ENCODE measurements at regions not wholly inside any gene's neighbourhood (a gene's known extent, or its start where the extent isn't known, plus 50 kb on each side); places are given as distances from the start of the nearest gene placed in this dataset.

- WGBS, 4 donors = 88 to 94% (median 90%) methylated on average over 22 to 39 of the region's 39 CpGs
- intact Hi-C loops (cut with DNase I) = no loop called here
- DNase-seq = no peak
- Histone ChIP-seq H3K27ac (no peak overlapping the region), H3K27me3 (no peaks in the 10 kb centered on the region), H3K4me3 (no peak overlapping the region), H3K4me1 (replicated peaks in 1 of 2) (no peaks in the 10 kb centered on the region), H3K9me3 (replicated peaks in 1 of 3) (no peaks in the 10 kb centered on the region), H3K36me3 (replicated peaks in 1 of 2) (no peaks in the 10 kb centered on the region)
- TF ChIP-seq POLR2A (IDR thresholded peaks at IDR 0.05) (no peak), CTCF (IDR thresholded peaks at IDR 0.05) (no peak)
These were observed 157.3 kb upstream of the ALKAL2 start for GRCh38 chr2:444937-445884.

GRCh38 chr2:443741-444140 lies 155.8 kb upstream of the ALKAL2 start:
- WGBS, 4 donors = 53 to 70% (median 63%) methylated on average over 6 of the region's 6 CpGs
- intact Hi-C loops (cut with DNase I) = no loop called here
- H3K27ac ChIP-seq = no peak overlapping the region
- TF ChIP-seq POLR2A (IDR thresholded peaks at IDR 0.05) (no peak), CTCF (IDR thresholded peaks at IDR 0.05) (no peak)
- no peaks in the 10 kb centered on the region for H3K36me3 ChIP-seq (replicated peaks in 1 of 2)
- no peaks in the 10 kb centered on the region for H3K4me1 ChIP-seq (replicated peaks in 1 of 2)
- no peaks in the 10 kb centered on the region for H3K9me3 ChIP-seq (replicated peaks in 1 of 3)
- no peaks in the 10 kb centered on the region for H3K27me3 ChIP-seq
- DNase-seq = no peak
- no peak overlapping the region for H3K4me3 ChIP-seq

GRCh38 chr2:443216-443615 lies 155.3 kb upstream of the ALKAL2 start:
- no peak for DNase-seq
- H3K36me3 ChIP-seq (replicated peaks in 1 of 2) = no peaks in the 10 kb centered on the region
- no peaks in the 10 kb centered on the region for H3K27me3 ChIP-seq
- intact Hi-C loops (cut with DNase I) = no loop called here
- TF ChIP-seq CTCF (IDR thresholded peaks at IDR 0.05) (no peak), POLR2A (IDR thresholded peaks at IDR 0.05) (no peak)
- H3K9me3 ChIP-seq (replicated peaks in 1 of 3) = no peaks in the 10 kb centered on the region
- no peak overlapping the region for H3K4me3 ChIP-seq
- no peak overlapping the region for H3K27ac ChIP-seq
- no peaks in the 10 kb centered on the region for H3K4me1 ChIP-seq (replicated peaks in 1 of 2)
- 86 to 93% (median 87%) methylated on average over 18 to 19 of the region's 19 CpGs for WGBS, 4 donors

GRCh38 chr2:441258-442022 lies 153.5 kb upstream of the ALKAL2 start:
- intact Hi-C loops (cut with DNase I) = no loop called here
- no peak for TF ChIP-seq POLR2A (IDR thresholded peaks at IDR 0.05)
- no peak for TF ChIP-seq CTCF (IDR thresholded peaks at IDR 0.05)
- 76 to 80% (median 77%) methylated on average over 16 of the region's 16 CpGs for WGBS, 4 donors
- no peak for DNase-seq
- H3K4me3 ChIP-seq = no peak overlapping the region
- no peaks in the 10 kb centered on the region for H3K4me1 ChIP-seq (replicated peaks in 1 of 2)
- no peaks in the 10 kb centered on the region for H3K9me3 ChIP-seq (replicated peaks in 1 of 3)
- no peaks in the 10 kb centered on the region for H3K27me3 ChIP-seq
- H3K27ac ChIP-seq = peak overlapping the region in 2 of 5 donors; percentile 12 to 72
- H3K36me3 ChIP-seq (replicated peaks in 1 of 2) = no peaks in the 10 kb centered on the region
